HG02840 (cell line): ENCODE measurements at regions not wholly inside any gene's neighbourhood (a gene's known extent, or its start where the extent isn't known, plus 50 kb on each side); places are given as distances from the start of the nearest gene placed in this dataset.
"Not testable (repeated sequence)": the region's sequence is repeated elsewhere in the genome, so short reads cannot be mapped to it uniquely, and the experiment has no call there.

Source experiments
- ATAC-seq: cut with Tn5 transposase; IDR thresholded peaks from one replicate; pipeline ENCODE4 v1.9.1; 2021; ENCODE audit warnings: mild to moderate bottlenecking, moderate library complexity, moderate number of reproducible peaks; ENCODE audit not compliant: unreplicated experiment, low FRiP score

DNA sequence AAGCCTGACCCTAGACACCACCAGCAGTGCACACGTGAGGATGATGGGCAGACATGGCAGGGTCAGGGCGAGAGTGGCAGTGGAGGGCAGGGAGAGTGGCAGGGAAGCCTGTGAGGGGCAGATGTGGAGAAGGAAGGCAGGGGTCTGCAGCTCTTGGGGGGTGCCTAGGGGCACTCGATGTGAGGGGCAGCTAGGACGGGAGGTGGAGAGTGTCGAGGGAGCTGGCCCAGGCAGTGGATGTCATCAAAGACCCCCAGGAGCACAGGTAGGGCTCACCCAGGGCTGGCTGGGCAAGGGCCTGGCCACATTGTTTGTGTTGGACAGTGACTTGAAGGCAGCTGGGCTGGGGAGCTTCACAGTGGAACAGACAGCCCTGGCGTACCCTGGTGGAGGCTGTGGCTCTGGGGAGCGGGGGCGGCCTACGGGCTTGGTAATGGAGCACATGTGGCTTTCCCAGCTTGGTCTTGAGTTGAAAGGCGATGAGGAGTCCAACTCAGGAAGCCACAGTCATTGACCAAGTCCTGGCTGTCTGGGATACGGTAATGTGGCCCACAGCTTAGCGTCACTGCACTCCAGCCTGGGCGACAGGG lies 87.1 kb downstream of the RTP5 start:
- ATAC-seq: no peak

DNA sequence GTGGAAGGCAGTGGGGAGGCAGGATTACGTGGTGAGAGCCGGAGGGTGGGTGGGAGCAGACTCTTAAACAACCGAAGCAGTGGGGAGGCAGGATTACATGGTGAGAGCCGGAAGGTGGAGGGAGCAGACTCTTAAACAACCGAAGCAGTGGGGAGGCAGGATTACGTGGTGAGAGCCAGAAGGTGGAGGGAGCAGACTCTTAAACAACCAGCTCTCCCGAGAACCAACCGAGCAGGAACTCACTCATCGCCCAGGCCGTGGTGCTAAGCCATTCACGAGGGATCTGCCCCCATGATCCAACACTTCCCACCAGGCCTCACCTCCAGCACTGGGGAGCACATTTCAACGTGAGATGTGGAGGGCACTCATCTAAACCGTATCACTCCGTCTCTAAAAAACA lies 87.7 kb downstream of the RTP5 start:
- ATAC-seq: no peak

DNA sequence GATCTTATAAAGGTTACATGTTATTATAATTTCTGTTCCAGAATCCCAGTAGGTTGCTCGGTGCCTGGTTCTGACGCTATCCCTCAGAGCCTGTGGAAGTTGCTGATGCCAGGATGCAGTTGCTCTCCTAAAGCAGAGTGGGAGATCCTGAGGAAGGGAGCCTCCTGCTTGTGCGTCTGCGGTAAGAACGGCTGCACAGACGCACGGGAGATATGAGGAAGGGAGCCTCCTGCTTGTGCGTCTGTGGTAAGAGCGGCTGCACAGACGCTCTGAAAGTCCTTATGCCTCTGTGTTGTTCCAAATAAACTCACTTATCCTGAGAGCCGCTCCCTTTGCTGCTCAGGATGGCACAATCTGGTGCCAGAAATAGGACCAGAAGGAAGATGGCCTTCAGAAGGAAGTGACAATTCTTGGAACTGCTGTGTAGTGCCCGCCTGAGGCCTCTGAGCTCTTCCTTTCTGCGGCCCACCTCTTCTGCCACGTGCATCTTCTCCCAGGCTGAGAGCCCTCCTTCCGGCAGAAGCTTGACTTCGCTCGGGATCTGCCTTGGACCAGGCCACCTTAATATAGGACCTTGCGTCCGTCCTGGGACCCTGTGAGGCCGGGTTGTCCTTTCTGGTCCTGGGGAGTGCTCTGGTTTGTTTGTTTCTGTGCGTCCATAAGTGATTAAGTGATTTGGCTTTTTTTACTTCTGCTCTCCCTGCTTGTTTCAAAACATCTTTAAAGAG lies 89.5 kb downstream of the RTP5 start:
- no peak for ATAC-seq

DNA sequence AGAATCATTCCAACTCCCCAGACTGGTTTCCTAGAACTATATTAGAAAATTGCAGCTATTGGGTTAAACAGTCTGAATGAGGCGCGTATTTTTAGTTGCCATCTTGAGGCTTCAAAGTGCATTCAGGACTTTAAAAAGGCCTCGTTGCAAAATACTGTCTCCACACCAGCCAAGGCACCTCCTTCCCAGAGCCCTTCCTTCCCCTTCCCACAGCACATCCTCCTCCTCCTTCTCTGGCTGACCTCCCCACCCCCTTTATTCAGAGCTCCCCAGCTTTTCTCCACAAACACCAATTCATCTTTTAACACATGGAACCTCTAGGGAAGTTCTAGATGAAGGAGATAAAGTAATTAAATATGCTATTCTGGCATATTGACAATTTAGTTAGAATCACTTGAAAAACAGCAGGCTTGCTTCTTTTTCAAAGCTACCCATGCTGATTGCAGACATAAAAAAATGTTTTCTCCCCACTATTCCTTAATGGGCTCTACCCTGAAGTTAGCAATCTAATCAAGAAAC lies 90.3 kb downstream of the RTP5 start:
- no peak for ATAC-seq

DNA sequence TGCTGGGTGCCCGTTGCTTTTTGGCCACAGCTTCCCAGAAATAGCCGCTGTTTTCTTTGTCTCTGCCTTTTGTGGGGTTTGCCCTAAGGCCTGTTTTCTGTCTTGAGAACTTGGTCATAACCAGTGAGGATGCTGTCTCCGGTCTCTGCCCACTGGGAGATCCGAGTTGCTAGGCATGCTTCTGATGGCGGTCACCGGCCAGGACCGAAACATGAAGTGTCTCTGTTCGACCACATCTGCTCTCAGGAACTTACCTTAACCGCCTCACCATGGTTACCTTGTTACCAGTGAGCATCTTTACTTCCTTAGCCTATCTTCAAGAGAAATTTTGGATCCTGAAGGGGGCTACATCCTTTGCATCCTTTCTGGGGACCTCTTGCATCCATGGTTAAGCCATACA lies 91.9 kb downstream of the RTP5 start:
- no peak for ATAC-seq

DNA sequence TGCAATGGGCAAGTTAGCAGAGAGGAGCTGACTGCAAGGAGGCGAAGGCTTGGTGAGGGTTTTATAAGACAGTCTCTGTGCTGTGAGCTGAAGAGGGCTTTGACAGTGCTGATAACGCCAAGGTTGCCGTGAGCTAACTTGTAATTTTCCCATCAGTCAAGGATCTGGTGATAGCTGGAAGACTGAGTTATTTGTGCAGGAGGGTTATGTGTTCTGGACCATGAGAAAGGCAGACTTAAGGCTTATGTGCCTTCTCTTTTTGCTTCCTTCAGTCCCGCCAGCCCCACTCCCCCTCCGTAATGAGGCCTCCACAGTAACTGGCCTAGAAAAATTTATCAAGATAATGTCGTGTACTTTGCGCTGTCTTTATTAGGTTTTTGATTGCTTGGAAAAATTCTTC lies 94.6 kb downstream of the RTP5 start:
- no peak for ATAC-seq

DNA sequence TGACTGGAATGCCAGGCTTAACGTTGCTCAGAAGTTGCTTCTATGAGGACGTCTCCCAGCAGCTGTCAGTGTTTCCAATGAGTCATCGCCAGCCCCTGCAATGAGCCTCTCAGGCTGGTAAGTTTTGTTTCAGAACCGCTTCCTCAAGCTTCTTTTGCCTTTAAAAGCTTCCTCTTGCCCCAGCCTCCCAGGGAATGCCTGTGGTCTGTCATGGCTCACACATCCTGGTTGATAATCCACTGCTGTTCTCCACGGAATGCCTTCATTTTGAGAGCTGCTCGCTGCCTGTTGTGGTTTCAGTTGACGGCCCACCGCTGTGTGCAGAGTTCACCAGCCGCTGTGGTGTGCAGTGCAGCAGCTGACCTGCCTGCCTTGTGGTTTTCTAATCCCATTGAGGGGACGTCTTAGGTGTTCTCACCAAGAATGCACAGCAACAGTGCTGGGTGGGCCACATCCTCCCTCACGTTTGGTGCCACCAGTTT lies 96.4 kb downstream of the RTP5 start:
- ATAC-seq: peak; percentile 78

DNA sequence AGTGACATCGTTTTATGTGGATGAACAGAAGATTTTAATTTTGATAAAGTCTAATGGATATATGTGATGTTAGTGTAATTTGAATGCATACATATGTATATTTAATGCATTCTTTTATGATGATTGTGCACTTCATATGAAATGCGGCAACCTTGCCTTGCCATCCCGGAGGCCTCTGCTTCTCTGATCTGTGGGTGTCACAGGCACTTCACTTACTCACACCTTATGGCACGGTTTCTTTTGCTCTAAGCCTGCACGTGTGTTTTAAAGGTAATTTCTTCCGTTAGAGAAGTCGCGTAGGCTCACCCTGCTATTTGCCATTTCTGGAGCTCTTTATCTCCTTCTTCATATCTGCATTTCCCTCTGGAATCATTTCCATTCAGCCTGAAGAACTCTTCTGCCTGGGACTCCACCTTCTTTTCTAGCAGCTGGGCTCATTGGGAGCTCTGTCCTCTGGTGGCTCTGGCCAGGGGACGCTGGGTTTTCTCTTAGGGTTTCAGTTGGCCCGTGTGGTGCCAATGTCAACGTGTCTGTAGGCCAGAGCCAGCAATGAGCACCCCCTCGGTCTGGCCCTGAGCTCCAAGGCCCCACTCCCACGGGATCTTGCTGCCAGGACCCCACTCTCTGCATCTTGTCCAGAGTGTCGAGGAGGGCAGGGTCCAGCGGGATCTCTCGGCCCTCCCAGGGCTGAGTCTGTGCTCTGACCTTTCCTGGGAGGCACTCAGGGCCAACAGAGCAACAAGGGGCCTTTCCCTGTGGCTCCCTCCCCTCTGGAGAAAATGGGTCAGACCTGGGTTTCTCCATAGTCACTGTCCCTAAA lies 97.3 kb downstream of the RTP5 start:
- no peak for ATAC-seq

DNA sequence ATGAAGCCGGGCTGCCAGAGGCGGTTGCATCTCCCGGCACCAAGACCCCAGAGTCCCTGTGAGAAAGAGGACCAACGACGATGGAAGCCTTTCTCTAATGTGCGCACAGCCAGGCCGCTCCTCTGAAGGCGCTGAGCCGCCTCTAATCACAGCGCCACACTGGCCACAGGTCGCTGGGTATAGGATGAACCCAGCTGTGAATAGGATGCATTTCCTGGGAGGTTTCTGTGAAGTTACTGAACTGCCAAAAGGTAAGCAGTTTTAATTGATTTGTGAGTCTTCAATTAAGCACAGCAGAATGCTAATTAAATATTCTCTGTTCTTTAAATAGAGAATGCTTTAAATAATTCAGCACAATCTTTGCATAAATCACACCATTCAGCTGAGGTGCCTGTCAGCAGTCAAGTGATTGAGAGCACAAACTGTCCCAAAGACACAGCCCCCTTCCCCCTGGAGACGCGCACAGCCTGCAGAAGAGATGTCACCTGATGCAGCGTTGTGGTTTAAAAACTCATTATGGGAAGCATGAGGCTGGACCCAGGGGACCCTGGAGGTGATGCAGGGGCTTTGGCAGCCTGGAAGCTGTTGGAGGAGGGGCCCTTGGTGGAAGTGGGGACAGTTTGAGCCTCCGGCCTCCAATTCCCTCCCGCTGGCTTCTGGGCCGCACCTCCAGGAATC lies 98.1 kb downstream of the RTP5 start:
- no peak for ATAC-seq

DNA sequence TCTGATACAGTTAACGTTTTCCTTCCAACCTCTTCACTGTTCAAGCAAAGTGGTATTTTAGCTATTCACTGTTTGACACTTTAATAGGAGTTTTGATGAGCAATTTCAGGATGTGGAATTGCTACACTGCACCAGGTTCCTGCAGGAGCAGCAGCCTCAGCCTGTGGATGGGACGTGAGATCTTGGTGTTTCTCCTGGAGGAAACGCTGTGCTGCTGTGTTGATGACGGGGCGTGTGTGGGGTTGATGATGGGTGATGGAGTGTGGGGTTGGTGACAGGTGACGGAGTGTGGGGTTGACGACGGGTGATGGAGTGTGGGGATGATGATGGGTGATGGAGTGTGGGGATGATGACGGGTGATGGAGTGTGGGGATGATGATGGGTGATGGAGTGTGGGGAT lies 98.9 kb downstream of the RTP5 start:
- ATAC-seq: no peak

DNA sequence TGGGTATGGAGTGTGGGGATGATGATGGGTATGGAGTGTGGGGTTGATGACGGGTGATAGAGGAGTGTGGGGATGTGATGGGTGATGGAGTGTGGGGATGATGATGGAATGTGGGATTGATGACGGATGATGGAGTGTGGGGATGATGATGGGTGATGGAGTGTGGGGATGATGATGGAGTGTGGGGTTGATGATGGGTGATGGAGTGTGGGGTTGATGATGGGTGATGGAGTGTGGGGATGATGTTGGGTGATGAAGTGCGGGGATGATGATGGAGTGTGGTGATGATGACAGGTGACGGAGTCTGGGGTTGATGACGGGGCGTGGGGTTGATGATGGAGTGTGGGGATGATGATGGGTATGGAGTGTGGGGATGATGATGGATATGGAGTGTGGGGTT lies 99.7 kb downstream of the RTP5 start:
- not testable (repeated sequence) for ATAC-seq

DNA sequence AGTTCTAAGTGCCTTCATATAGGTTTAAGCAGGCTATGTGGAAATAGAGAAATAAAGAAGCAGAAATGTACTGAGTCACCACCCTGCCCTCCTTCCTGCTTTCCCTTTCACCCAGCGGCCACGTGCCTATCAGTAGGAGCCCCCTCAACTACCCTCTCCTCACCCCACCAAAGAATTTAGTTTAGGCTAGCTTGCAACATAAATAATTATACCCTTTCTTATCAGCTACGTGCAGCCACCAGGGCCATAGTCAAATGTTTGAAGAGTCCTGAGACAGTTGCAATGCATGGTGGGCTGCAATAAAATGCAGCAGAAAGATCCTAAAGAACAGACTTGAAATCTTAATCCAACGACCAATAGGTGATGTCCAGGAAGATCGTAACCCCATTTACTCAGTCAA lies 101.2 kb downstream of the RTP5 start:
- ATAC-seq: no peak

DNA sequence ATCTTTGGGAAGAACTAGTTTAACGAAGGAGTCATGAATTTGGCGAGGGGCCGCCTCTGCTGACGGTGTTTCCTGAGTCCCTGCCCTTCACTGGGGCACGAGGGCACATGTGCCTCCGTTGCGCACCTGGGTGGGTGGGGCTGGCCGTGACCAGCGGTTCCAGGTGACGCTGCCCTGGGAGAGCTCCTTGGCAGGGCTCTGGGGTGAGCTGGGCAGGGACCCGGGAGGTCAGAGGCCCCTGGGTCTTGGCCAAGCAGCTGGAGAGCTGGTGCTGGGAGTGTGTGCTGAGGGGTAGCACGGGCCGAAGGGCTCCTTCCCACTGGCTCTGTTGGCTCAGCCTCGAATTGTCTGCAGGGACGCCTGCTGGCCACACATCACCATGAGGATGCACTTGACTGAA lies 104.6 kb downstream of the RTP5 start:
- no peak for ATAC-seq

DNA sequence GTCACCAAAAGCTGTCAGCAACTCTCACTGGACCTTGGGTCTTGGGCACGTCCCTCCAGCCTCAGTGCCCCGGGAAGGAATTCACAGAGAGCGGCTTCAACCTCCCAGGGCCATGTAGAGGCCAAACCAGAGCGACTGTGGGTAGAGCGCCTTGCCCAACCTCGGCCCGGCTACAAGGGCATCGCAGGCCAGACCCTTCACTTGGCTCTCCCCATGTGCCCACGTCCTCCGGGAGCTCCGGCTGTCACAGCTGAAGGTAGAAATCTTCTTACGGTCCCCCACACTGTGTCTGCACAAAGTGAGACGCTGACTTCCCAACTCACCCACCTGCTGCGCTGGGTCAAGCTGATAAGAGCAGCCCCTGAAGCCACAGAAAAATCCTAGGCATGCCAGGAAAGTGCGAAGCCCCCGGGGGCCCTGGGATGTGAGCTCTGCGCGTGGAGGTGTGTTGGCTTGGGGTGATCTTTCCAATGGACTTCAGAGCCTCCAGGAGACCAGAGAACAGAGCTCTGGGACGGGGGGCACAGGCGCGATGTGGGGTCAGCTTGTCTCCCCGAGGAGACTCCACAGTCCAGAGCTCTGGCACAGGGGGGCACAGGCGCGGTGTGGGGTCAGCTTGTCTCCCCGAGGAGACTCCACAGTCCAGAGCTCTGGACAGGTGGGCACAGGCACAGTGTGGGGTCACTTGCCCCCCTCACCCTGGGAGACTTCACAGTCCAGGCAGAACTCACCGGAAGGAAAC lies 105.5 kb downstream of the RTP5 start:
- ATAC-seq: no peak

DNA sequence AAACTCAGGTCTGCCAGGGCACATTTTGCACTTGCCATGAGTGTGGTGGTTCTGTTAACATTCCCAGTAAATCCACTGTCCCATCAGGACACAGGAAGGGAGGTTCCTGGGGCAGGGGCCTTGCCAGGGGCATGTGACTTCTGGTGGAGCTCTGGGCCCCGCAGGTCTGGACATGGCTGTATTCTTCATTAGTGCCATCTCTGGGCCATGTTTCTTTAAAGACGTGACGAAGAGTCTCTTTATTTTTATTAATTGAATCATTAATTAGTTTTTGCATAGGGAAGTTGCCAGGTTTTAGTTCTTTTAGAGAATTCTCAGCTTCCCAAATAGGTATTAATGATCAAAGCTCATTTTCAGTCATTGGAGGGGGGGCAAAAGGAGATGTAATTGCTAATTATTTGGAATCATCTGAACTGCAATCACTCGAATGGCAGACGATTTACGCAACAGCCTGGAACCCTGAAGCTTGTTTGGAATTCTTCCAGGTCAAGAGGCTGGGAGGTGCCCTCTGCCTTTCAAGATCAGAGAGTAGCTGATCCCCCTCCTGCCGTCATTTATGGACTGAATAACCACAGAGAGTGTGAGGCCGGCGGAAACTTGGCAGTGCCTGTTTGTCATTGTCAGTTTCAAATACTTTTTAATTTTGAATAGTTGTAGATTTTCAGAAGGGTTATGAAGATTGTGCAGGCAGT lies 106.2 kb downstream of the RTP5 start:
- ATAC-seq: no peak

DNA sequence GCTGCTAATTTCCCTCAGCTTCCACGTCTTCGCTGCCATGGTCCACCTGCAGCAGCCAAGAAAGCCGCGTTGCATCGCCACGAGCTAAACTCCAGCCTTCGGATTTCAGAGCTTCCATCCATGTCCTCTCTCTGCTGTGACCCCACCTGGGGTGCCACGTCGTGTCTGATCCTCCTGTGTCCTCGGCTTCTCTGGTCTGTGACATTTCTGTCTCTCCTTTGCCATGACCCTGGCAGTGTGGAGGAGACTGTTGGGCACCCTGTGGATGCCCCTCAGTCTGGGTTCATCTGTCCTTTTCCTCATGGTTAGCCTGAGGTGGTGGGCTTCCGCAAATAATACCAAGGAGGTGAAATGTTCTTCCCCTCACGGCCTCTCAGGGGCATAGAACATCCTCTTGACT lies 106.8 kb downstream of the RTP5 start:
- no peak for ATAC-seq

DNA sequence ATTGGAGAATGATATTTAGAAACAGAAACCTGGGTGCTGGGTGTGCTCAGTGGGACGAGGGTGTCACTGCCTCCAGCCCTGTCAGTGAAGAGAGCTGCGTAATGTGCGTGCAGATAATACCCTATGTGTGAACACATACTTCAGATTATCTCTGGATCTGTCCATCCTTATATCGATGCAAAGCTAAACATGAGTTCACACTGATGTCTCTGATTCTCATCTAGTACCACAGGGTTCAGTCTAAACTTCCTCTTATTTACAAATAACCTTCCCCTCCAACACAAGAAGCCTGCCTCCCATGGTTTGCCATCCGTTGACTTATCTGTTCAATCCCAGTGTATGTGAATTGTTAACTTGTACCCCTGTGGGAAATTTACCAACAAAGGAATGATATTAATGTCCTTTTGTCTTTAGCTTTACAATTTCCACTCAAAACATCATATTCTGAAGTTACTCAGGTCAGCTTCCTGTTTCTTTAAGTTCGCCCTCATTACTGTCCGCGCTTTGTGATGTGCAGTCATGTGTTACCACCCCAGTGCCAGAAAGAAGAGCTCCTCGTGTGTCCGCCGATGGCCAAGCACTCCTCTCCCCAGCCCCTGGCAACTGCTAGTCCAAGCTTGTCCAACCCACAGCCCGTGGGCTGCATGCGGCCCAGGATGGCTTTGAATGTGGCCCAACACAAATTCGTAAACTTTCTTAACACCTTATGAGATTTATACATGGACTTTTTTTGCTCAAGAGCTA lies 108.2 kb downstream of the RTP5 start:
- ATAC-seq: no peak

DNA sequence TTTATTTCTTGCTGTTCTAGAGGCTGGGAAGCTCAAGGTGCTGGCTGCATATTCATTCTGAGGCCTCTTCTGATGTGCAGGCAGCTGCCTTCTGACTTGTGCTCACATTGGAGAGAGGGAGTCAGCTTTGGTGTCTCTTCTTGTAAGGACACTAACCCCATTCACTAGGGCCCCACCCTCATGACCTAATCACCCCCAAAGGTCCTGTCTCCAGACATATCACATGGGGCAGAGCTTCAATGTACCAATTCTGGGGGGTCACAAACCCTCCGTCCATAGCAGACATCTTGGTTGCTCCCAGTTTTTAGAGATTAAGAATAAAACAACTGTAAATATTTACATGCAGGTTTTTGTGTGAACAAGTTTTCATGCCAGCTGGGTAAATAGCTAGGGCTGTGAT lies 109.1 kb downstream of the RTP5 start:
- no peak for ATAC-seq

DNA sequence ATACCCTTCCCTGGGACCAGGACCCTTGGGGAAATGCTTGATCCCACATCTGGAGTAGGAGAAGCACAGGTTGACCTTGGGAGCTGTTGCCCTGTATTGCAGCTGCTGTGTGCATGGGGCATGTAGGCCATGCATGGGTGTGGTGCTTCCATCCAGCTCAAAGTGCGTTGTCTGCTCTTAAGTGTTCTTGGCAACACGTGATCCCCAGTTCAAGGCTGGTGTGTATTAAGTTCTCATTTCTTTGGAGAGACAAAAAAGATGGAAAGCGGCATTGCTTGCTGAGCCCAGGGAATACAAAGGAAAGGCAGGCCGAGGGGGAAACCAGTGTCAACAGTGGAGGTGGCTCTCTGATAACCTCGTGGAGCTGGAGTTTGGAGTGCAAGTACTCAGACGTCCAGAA lies 110.7 kb downstream of the RTP5 start:
- ATAC-seq: no peak
